ENCODE measurements at regions not wholly inside any gene's neighbourhood (a gene's known extent, or its start where the extent isn't known, plus 50 kb on each side); places are given as distances from the start of the nearest gene placed in this dataset.

GRCh38 chrX:38975368-38975942, 174.2 kb downstream of the MID1IP1 start:
- TF ChIP-seq CTCF (IDR thresholded peaks at IDR 0.05), result no peak
- no peaks in the 10 kb centered on the region for H3K36me3 ChIP-seq (ENCODE audit: control insufficient read depth, insufficient read depth, low read length)
- Mint-ChIP-seq H3K4me1 (no peaks in the 10 kb centered on the region), H3K9me3 (no peaks in the 10 kb centered on the region), H3K27me3 (ENCODE audit: low read depth in 2 of 2) (peaks cover 5 to 21% of the 10 kb centered on the region in 2 donors), H3K27ac (no peak overlapping the region), H3K36me3 (no peaks in the 10 kb centered on the region), H3K4me3 (no peak overlapping the region)
- DNase-seq (no peak), ATAC-seq (no peak)
- no peaks in the 10 kb centered on the region for H3K27me3 ChIP-seq (ENCODE audit: control insufficient read depth, insufficient read depth, low read length)
- no peak overlapping the region for H3K4me3 ChIP-seq (ENCODE audit: low read length)
- no peaks in the 10 kb centered on the region for H3K9me3 ChIP-seq (ENCODE audit: control insufficient read depth, insufficient read depth, low read length)
- intact Hi-C loops (cut with micrococcal nuclease), result no loop called here
- no peaks in the 10 kb centered on the region for H3K4me1 ChIP-seq (ENCODE audit: control insufficient read depth, insufficient read depth, low read length)
- no peak overlapping the region for H3K27ac ChIP-seq (ENCODE audit: low read length)

- intact Hi-C loops (cut with micrococcal nuclease), result no loop called here
These were observed 181.1 kb downstream of the MID1IP1 start for GRCh38 chrX:38982370-38982769.

GRCh38 chrX:38982843-38983242, 181.6 kb downstream of the MID1IP1 start:
- no peak for TF ChIP-seq CTCF (IDR thresholded peaks at IDR 0.05)
- Histone ChIP-seq H3K27me3 (ENCODE audit: control insufficient read depth, insufficient read depth, low read length) (no peaks in the 10 kb centered on the region), H3K27ac (ENCODE audit: low read length) (no peak overlapping the region), H3K4me3 (ENCODE audit: low read length) (no peak overlapping the region), H3K36me3 (ENCODE audit: control insufficient read depth, insufficient read depth, low read length) (no peaks in the 10 kb centered on the region), H3K9me3 (ENCODE audit: control insufficient read depth, insufficient read depth, low read length) (no peaks in the 10 kb centered on the region), H3K4me1 (ENCODE audit: control insufficient read depth, insufficient read depth, low read length) (no peaks in the 10 kb centered on the region)
- Mint-ChIP-seq H3K27me3 (ENCODE audit: low read depth in 2 of 2) (no peaks in the 10 kb centered on the region), H3K36me3 (no peaks in the 10 kb centered on the region), H3K27ac (no peak overlapping the region), H3K4me3 (no peak overlapping the region), H3K9me3 (no peaks in the 10 kb centered on the region), H3K4me1 (no peaks in the 10 kb centered on the region)
- intact Hi-C loops (cut with micrococcal nuclease), result no loop called here
- 77% methylated on average over 3 of the region's 3 CpGs for WGBS (ENCODE audit: insufficient coverage)
- DNase-seq, result no peak
- ATAC-seq, result no peak

More at GRCh38 chrX:38982370-38982769, 181.1 kb downstream of the MID1IP1 start:
- Mint-ChIP-seq H3K4me1 (no peaks in the 10 kb centered on the region), H3K27ac (no peak overlapping the region), H3K9me3 (no peaks in the 10 kb centered on the region), H3K4me3 (no peak overlapping the region), H3K36me3 (no peaks in the 10 kb centered on the region), H3K27me3 (ENCODE audit: low read depth in 2 of 2) (no peaks in the 10 kb centered on the region)
- no peak overlapping the region for H3K4me3 ChIP-seq (ENCODE audit: low read length)
- DNase-seq (no peak), ATAC-seq (no peak)
- WGBS (ENCODE audit: insufficient coverage), result 85% methylated on average over 2 of the region's 3 CpGs
- no peaks in the 10 kb centered on the region for H3K36me3 ChIP-seq (ENCODE audit: control insufficient read depth, insufficient read depth, low read length)
- no peaks in the 10 kb centered on the region for H3K4me1 ChIP-seq (ENCODE audit: control insufficient read depth, insufficient read depth, low read length)
- no peak overlapping the region for H3K27ac ChIP-seq (ENCODE audit: low read length)
- no peak for TF ChIP-seq CTCF (IDR thresholded peaks at IDR 0.05)
- H3K9me3 ChIP-seq (ENCODE audit: control insufficient read depth, insufficient read depth, low read length), result no peaks in the 10 kb centered on the region
- no peaks in the 10 kb centered on the region for H3K27me3 ChIP-seq (ENCODE audit: control insufficient read depth, insufficient read depth, low read length)

- Histone ChIP-seq H3K4me3 (ENCODE audit: low read length) (no peak overlapping the region), H3K4me1 (ENCODE audit: control insufficient read depth, insufficient read depth, low read length) (no peaks in the 10 kb centered on the region), H3K27ac (ENCODE audit: low read length) (no peak overlapping the region), H3K9me3 (ENCODE audit: control insufficient read depth, insufficient read depth, low read length) (no peaks in the 10 kb centered on the region), H3K36me3 (ENCODE audit: control insufficient read depth, insufficient read depth, low read length) (no peaks in the 10 kb centered on the region), H3K27me3 (ENCODE audit: control insufficient read depth, insufficient read depth, low read length) (no peaks in the 10 kb centered on the region)
- H3K27me3 Mint-ChIP-seq (ENCODE audit: low read depth in 2 of 2), result peaks cover 0 to 12% of the 10 kb centered on the region in 2 donors
- no peaks in the 10 kb centered on the region for H3K4me1 Mint-ChIP-seq
- no peaks in the 10 kb centered on the region for H3K36me3 Mint-ChIP-seq
- peak in 1 of 2 donors; percentile 48 for DNase-seq
- intact Hi-C loops (cut with micrococcal nuclease), result loop anchor here (1.0 to 5.0 kb wide), 2 partner anchors 218 to 231 kb away; no protein-coding TSS in a partner anchor
- TF ChIP-seq CTCF (IDR thresholded peaks at IDR 0.05), result no peak
- H3K27ac Mint-ChIP-seq, result no peak overlapping the region
- no peak overlapping the region for H3K4me3 Mint-ChIP-seq
- 64% methylated on average over 2 of the region's 3 CpGs for WGBS (ENCODE audit: insufficient coverage)
- ATAC-seq, result no peak
- H3K9me3 Mint-ChIP-seq, result no peaks in the 10 kb centered on the region
These were observed 184.1 kb downstream of the MID1IP1 start for GRCh38 chrX:38985375-38985774.

All from natural killer cell (primary cell).